ENCODE measurements at regions not wholly inside any gene's neighbourhood (a gene's known extent, or its start where the extent isn't known, plus 50 kb on each side); places are given as distances from the start of the nearest gene placed in this dataset.
A peak's percentile ranks its signal among the peaks of the same experiment; 100 is the strongest.

DNA sequence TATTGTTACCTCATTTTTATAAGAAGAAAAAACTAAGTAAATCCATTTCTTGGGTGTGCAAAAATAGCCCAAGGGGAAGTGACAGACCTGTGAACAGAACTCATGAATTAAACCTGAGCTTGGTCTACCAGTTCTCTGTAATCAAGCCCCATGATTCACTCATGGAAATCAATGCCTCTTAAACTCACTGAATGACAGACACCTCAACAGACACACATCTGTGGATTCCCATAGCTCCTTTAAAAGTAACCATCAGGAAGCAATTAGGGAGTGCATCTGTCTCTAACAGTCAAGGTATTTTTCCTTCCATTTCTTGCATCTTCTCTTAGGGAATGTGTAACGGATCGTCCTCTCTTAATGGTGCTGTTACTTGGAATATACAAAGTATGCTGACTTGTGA is 215.0 kb upstream of the EEA1 start:
- no peak for DNase-seq (ENCODE audit: low spot score in 2 of 2)
- H3K4me3 ChIP-seq: no peak overlapping the region
- no peaks in the 10 kb centered on the region for H3K27me3 ChIP-seq
- peaks cover 0 to 6% (median 0%) of the 10 kb centered on the region in 4 donors for H3K4me1 ChIP-seq
- no peak for TF ChIP-seq POLR2A (IDR thresholded peaks at IDR 0.05)
- TF ChIP-seq EP300 (IDR thresholded peaks at IDR 0.05): no peak
- TF ChIP-seq, protein P1, sequence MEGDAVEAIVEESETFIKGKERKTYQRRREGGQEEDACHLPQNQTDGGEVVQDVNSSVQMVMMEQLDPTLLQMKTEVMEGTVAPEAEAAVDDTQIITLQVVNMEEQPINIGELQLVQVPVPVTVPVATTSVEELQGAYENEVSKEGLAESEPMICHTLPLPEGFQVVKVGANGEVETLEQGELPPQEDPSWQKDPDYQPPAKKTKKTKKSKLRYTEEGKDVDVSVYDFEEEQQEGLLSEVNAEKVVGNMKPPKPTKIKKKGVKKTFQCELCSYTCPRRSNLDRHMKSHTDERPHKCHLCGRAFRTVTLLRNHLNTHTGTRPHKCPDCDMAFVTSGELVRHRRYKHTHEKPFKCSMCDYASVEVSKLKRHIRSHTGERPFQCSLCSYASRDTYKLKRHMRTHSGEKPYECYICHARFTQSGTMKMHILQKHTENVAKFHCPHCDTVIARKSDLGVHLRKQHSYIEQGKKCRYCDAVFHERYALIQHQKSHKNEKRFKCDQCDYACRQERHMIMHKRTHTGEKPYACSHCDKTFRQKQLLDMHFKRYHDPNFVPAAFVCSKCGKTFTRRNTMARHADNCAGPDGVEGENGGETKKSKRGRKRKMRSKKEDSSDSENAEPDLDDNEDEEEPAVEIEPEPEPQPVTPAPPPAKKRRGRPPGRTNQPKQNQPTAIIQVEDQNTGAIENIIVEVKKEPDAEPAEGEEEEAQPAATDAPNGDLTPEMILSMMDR (IDR thresholded peaks at IDR 0.05): no peak
- no peaks in the 10 kb centered on the region for H3K36me3 ChIP-seq
- no peaks in the 10 kb centered on the region for H3K9me3 ChIP-seq
- WGBS, 2 donors: 54 to 55% methylated on average over 2 of the region's 2 CpGs
- H3K27ac ChIP-seq: no peak overlapping the region

DNA sequence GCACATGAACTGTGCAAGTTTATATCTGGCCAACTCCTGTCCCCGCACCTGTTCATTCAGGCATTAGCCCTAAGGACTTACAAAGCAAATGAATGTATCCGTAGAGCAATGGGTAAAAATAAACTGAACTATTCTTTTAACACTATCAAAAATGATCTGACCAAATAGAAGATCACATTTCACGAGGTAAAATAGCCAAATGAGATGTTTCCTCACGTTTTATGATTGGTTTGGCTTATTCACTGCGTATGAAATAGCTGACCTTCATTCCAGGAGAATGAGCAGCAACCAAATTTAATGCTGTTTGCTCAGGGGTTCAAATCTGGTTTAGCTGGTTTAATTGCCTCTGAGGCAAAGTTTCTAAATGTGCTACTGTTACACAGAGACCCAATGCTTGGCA is 216.0 kb upstream of the EEA1 start:
- Histone ChIP-seq H3K4me1 (peaks cover 0 to 6% (median 0%) of the 10 kb centered on the region in 4 donors), H3K27me3 (no peaks in the 10 kb centered on the region), H3K36me3 (no peaks in the 10 kb centered on the region), H3K4me3 (no peak overlapping the region), H3K27ac (no peak overlapping the region), H3K9me3 (no peaks in the 10 kb centered on the region)
- TF ChIP-seq, protein P1 (IDR thresholded peaks at IDR 0.05): no peak
- TF ChIP-seq EP300 (IDR thresholded peaks at IDR 0.05) (no peak), POLR2A (IDR thresholded peaks at IDR 0.05) (no peak)
- 61% methylated on average over 5 of the region's 5 CpGs for whole genome bisulfite sequencing, 2 donors
- no peak for DNase-seq (ENCODE audit: low spot score in 2 of 2)

GRCh38 chr12:93146263-93146939 is 217.3 kb upstream of the EEA1 start:
- Histone ChIP-seq H3K4me3 (no peak overlapping the region), H3K9me3 (no peaks in the 10 kb centered on the region), H3K4me1 (peaks cover 0 to 6% (median 0%) of the 10 kb centered on the region in 4 donors), H3K27me3 (no peaks in the 10 kb centered on the region), H3K27ac (no peak overlapping the region), H3K36me3 (no peaks in the 10 kb centered on the region)
- DNase-seq (ENCODE audit: low spot score in 2 of 2): peak in 1 of 2 donors; percentile 21
- TF ChIP-seq, protein P1 (IDR thresholded peaks at IDR 0.05): no peak
- peak in 1 of 2 donors; percentile 19 for TF ChIP-seq EP300 (IDR thresholded peaks at IDR 0.05)
- WGBS, 2 donors: 75% methylated on average over 4 of the region's 4 CpGs

- H3K27me3 ChIP-seq: no peaks in the 10 kb centered on the region
- TF ChIP-seq, protein P1 (IDR thresholded peaks at IDR 0.05): no peak
- no peak for TF ChIP-seq POLR2A (IDR thresholded peaks at IDR 0.05)
- no peak for TF ChIP-seq EP300 (IDR thresholded peaks at IDR 0.05)
- H3K27ac ChIP-seq: no peak overlapping the region
- no peak overlapping the region for H3K4me3 ChIP-seq
- H3K4me1 ChIP-seq: peaks cover 0 to 6% (median 0%) of the 10 kb centered on the region in 4 donors
- H3K9me3 ChIP-seq: no peaks in the 10 kb centered on the region
- DNase-seq (ENCODE audit: low spot score in 2 of 2): no peak
- no peaks in the 10 kb centered on the region for H3K36me3 ChIP-seq
Observed at GRCh38 chr12:93146970-93147369, 217.9 kb upstream of the EEA1 start.

GRCh38 chr12:93148412-93148811 is 219.3 kb upstream of the EEA1 start:
- Histone ChIP-seq H3K36me3 (no peaks in the 10 kb centered on the region), H3K4me1 (peaks cover 0 to 6% (median 0%) of the 10 kb centered on the region in 4 donors), H3K27ac (no peak overlapping the region), H3K9me3 (no peaks in the 10 kb centered on the region), H3K27me3 (no peaks in the 10 kb centered on the region), H3K4me3 (no peak overlapping the region)
- WGBS, 2 donors: 65 to 68% methylated on average over 3 of the region's 3 CpGs
- TF ChIP-seq POLR2A (IDR thresholded peaks at IDR 0.05): no peak
- TF ChIP-seq EP300 (IDR thresholded peaks at IDR 0.05): no peak
- TF ChIP-seq, protein P1 (IDR thresholded peaks at IDR 0.05): no peak
- DNase-seq (ENCODE audit: low spot score in 2 of 2): no peak

Data from tibial nerve (tissue), 4 donors.